Astrocyte of the spinal cord (primary cell): ENCODE measurements at regions not wholly inside any gene's neighbourhood (a gene's known extent, or its start where the extent isn't known, plus 50 kb on each side); places are given as distances from the start of the nearest gene placed in this dataset.
A peak's percentile ranks its signal among the peaks of the same experiment; 100 is the strongest.

Source experiments
- DNase-seq: peaks from one replicate; pipeline ENCODE4 v3.0.0; 2011; ENCODE audit warnings: low read depth, low spot score
- H3K4me3 ChIP-seq: 2 replicates; pipeline ENCODE4 v1.5.1; 2011; ENCODE audit warnings: low read depth, mild to moderate bottlenecking, low read length, moderate library complexity
- in situ Hi-C: cut with HindIII; loops from 2 replicates; pipeline ENCODE4 v1.10.0; 2017; ENCODE audit warnings: low sequenced_read_pairs
- TF ChIP-seq, protein P1 (sequence below): IDR thresholded peaks from 2 replicates; pipeline ENCODE4 v1.5.1; 2012; ENCODE audit warnings: low read depth, mild to moderate bottlenecking, low read length, inconsistent platforms

DNA sequence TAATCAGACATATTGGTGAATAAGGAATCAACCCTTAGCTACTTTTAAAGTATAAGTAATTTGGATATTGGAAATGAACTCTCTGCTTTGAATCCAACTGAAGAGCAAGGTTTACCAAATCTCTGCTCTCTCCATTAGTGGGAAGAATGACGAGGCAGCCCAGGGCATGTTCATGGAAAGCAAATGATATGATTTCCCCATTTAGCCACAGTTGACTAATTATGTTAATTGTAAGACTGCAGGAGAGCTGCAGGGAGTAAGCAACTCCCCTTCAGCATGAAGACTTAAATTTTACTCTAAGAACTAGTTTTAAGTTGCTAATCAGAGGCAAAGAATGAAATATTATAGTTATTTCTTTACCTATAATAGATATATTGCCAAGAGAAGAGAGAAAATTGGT lies 194.3 kb upstream of the CD180 start:
- DNase-seq = no peak
- TF ChIP-seq, protein P1, sequence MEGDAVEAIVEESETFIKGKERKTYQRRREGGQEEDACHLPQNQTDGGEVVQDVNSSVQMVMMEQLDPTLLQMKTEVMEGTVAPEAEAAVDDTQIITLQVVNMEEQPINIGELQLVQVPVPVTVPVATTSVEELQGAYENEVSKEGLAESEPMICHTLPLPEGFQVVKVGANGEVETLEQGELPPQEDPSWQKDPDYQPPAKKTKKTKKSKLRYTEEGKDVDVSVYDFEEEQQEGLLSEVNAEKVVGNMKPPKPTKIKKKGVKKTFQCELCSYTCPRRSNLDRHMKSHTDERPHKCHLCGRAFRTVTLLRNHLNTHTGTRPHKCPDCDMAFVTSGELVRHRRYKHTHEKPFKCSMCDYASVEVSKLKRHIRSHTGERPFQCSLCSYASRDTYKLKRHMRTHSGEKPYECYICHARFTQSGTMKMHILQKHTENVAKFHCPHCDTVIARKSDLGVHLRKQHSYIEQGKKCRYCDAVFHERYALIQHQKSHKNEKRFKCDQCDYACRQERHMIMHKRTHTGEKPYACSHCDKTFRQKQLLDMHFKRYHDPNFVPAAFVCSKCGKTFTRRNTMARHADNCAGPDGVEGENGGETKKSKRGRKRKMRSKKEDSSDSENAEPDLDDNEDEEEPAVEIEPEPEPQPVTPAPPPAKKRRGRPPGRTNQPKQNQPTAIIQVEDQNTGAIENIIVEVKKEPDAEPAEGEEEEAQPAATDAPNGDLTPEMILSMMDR = no peak
- H3K4me3 ChIP-seq = no peak overlapping the region
- in situ Hi-C loops = no loop called here

DNA sequence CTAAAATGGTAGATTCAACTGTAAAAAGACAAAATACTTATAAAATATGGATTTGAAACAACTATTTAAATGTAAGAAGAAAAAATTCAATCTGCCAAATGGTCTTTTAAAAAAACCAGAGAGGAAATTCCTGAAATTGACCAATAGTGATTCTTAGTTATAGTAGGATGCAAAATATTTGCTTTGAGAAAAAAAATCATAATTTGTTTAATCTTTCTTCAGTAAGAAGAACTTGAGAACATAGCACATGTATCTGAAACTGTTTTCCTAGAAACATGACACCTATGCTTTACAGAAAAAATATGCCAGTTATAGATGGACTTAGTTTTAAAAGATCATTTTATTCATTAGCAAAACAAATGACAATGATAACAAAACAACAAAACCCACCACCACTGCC lies 186.9 kb upstream of the CD180 start:
- H3K4me3 ChIP-seq = no peak overlapping the region
- TF ChIP-seq, protein P1 = no peak
- peak; percentile 22 for DNase-seq
- in situ Hi-C loops = no loop called here

GRCh38 chr5:67381236-67381880 lies 184.8 kb upstream of the CD180 start:
- in situ Hi-C loops = no loop called here
- TF ChIP-seq, protein P1 = no peak
- H3K4me3 ChIP-seq = no peak overlapping the region
- no peak for DNase-seq

- no peak for DNase-seq
- in situ Hi-C loops = no loop called here
- TF ChIP-seq, protein P1 = no peak
- H3K4me3 ChIP-seq = no peak overlapping the region
Observed at GRCh38 chr5:67380431-67380830, 183.8 kb upstream of the CD180 start.

GRCh38 chr5:67379753-67380152 lies 183.2 kb upstream of the CD180 start:
- no peak for DNase-seq
- TF ChIP-seq, protein P1 = no peak
- H3K4me3 ChIP-seq = no peak overlapping the region
- in situ Hi-C loops = no loop called here

- in situ Hi-C loops = no loop called here
- DNase-seq = no peak
- TF ChIP-seq, protein P1 = no peak
- H3K4me3 ChIP-seq = no peak overlapping the region
Observed at GRCh38 chr5:67378256-67378655, 181.7 kb upstream of the CD180 start.
